GM12892 (cell line): ENCODE measurements at regions not wholly inside any gene's neighbourhood (a gene's known extent, or its start where the extent isn't known, plus 50 kb on each side); places are given as distances from the start of the nearest gene placed in this dataset.

ENCODE experiments used
- DNase-seq: peaks from one replicate; pipeline ENCODE4 v3.0.0; 2011; ENCODE audit not compliant: insufficient read length
- FAIRE-seq: peaks from 2 replicates; lab custom pipeline; 2011; peaks lifted over from hg19 to GRCh38; lab: Jason Lieb, UNC
- POLR2A ChIP-seq: IDR thresholded peaks from 2 replicates; pipeline ENCODE4 v1.6.1; 2011; ENCODE audit warnings: low read depth, low read length, control low read depth
- POLR2AphosphoS5 ChIP-seq: IDR thresholded peaks from 2 replicates; pipeline ENCODE4 v1.6.1; 2011; ENCODE audit warnings: low read depth, low read length, control low read depth
- TAF1 ChIP-seq: IDR thresholded peaks from 2 replicates; pipeline ENCODE4 v1.6.1; 2011; ENCODE audit warnings: low read depth, mild to moderate bottlenecking, control low read depth, low read length, borderline replicate concordance

GRCh38 chr1:78279051-78279450, 211.7 kb upstream of the PTGFR start:
- DNase-seq = no peak
- FAIRE-seq = no peak

GRCh38 chr1:78280626-78281025, 210.1 kb upstream of the PTGFR start:
- FAIRE-seq = no peak

More at GRCh38 chr1:78279051-78279450, 211.7 kb upstream of the PTGFR start:
- TF ChIP-seq POLR2A (no peak), POLR2AphosphoS5 (no peak)

DNA sequence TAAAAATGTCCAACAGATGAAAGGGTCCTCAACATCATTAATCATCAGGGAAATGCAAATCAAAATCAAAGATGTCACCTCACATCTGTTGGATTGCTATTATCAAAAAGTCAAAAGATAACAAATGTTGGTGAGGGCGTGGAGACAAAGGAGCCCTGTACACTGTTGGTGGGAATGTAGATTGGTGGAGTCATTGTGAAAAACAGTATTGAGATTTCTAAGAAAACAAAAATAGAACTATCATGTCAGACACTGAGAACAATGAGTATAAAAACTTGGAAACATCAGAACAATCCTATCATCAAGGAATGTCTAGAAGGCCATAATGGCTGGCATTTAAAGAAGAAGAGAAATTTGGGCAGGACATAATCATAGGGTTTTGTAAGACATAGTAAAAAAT, 209.2 kb upstream of the PTGFR start:
- TF ChIP-seq POLR2A (no peak), TAF1 (no peak), POLR2AphosphoS5 (no peak)

More at GRCh38 chr1:78280626-78281025, 210.1 kb upstream of the PTGFR start:
- DNase-seq = no peak
- TF ChIP-seq POLR2A = no peak
- TF ChIP-seq TAF1 = no peak
- no peak for TF ChIP-seq POLR2AphosphoS5

GRCh38 chr1:78283691-78284090, 207.1 kb upstream of the PTGFR start:
- no peak for TF ChIP-seq POLR2A
- TF ChIP-seq TAF1 = no peak
- no peak for DNase-seq
- FAIRE-seq = no peak

More for the DNA sequence above, 209.2 kb upstream of the PTGFR start:
- DNase-seq (no peak), FAIRE-seq (no peak)

DNA sequence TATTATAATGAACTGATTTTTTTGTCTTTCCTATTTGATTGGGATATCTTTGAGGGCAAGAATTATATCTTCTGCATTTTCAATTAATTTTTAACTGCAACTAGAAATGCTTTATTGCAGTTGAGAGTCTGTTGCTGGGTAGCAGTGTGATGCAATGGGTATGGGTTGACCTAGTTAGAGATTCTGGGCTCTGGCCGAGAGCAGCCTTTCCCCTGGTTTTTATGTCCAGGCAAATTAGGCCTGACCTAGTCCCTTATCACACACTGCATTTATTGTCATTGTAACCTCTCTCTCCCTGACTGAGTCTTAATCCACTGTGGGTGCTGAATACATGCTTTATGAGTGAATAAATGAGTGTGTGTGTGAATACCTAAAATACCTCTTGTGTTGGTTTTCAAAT, 206.4 kb upstream of the PTGFR start:
- FAIRE-seq (no peak), DNase-seq (no peak)
- TF ChIP-seq POLR2AphosphoS5 = no peak
- TF ChIP-seq TAF1 = no peak
- TF ChIP-seq POLR2A = no peak

DNA sequence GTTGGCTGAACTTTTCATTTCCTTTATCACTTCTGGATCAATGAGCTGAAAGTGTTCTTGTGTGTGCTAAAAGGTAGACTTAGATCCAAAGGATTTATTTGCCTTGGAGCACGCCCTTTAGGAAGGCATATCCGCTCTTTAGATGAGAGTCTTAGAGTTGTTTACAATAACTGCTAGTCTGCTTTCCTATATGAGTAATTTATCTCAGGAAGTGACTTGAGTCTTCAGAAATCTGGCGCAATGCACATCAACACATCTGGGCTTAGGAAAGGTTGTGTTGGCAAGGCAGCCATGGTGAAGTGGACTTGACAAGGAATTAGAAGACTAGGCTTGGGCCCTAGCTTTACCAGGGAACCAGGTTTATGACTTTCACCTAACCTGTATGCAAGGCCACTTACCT, 204.1 kb upstream of the PTGFR start:
- DNase-seq (no peak), FAIRE-seq (no peak)
- TF ChIP-seq POLR2AphosphoS5 (no peak), POLR2A (no peak), TAF1 (no peak)

- no peak for DNase-seq
- TF ChIP-seq POLR2A (no peak), POLR2AphosphoS5 (no peak), TAF1 (no peak)
- no peak for FAIRE-seq
Observed at GRCh38 chr1:78289603-78290002, 201.2 kb upstream of the PTGFR start.

DNA sequence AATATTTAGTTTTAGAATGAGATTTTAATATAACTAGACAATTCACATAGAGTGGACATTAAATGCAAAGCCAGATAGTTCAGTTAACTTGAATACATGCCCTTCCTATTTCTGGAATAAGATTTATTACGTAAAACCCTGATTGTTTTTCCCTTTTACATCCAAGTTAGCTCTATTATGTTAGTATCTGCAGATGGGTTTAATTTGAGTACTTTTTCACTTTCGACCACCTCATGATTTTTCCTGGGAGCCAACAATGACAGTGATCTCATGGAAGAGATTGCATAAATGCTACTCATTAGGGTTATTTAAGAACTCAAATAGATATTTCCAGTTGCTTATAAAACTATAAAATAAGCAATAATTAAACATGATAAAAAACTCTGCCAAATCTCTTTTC, 199.4 kb upstream of the PTGFR start:
- DNase-seq = no peak
- TF ChIP-seq TAF1 (no peak), POLR2AphosphoS5 (no peak), POLR2A (no peak)
- no peak for FAIRE-seq

DNA sequence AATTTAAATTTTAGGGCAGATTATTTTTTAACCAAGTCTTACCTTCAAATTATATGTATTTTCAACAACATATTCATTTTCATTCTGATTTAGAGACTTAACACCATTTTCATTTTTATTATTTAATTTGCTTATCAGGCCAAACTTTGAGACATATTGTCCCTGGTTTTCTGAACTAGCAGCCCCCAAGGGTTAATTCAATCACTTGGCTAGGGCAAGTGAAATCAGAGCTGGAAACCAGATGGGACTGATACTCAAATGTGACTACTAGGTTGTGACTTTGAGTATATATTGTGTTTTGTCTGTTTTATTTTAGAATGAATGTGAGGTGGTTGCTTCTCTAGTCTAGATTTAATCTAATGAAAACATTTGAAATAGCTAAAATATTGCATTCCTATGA, 198.9 kb upstream of the PTGFR start:
- DNase-seq (no peak), FAIRE-seq (no peak)
- TF ChIP-seq POLR2A (no peak), POLR2AphosphoS5 (no peak), TAF1 (no peak)

- no peak for DNase-seq
Observed at GRCh38 chr1:78292361-78292760, 198.4 kb upstream of the PTGFR start.

DNA sequence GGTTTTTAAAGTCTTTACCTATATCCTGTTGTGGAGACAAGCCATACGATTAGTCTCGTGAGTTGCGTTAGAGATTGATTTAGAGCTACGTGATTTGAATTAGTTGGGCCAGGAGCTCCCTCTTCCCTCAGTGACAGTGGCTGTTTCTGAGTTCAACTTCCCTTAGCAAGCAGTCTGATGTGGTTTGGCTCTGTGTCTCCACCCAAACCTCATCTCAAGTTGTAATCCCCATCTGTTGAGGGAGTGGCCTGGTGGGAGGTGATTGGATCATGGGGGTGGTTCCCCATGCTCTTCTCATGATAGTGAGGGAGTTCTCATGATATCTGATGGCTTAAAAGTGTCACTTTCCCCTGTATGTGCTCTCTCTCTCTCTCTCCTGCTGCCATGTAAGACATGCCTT, 192.9 kb upstream of the PTGFR start:
- TF ChIP-seq TAF1 (no peak), POLR2AphosphoS5 (no peak), POLR2A (no peak)
- no peak for FAIRE-seq
- DNase-seq = no peak

More at GRCh38 chr1:78292361-78292760, 198.4 kb upstream of the PTGFR start:
- FAIRE-seq = no peak
- TF ChIP-seq POLR2A (no peak), POLR2AphosphoS5 (no peak), TAF1 (no peak)

- FAIRE-seq = no peak
- TF ChIP-seq POLR2A (no peak), TAF1 (no peak), POLR2AphosphoS5 (no peak)
- DNase-seq = no peak
Observed at GRCh38 chr1:78298349-78298748, 192.4 kb upstream of the PTGFR start.

DNA sequence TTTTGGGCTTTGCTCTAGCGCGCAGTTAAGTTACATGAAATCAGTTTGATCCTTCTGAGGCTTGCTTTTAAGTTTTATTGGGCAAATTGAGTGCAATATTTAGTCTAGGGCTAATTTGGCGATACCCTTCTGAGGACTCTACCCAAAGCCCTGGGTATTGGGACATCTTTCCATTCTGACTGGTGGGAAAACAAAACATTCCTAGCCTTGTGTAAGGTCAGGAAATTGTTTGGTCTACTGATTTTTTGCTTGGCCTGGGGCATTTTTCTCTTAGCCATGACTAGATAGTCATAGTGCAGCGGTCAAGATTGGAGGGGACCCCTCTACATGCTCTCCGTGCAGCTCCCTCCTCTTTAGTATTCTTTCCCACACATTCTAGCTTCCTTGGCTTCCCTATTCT, 189.6 kb upstream of the PTGFR start:
- FAIRE-seq (no peak), DNase-seq (no peak)
- TF ChIP-seq POLR2AphosphoS5 (no peak), TAF1 (no peak), POLR2A (no peak)
